ENCODE measurements at regions not wholly inside any gene's neighbourhood (a gene's known extent, or its start where the extent isn't known, plus 50 kb on each side); places are given as distances from the start of the nearest gene placed in this dataset.
"Not testable (repeated sequence)": the region's sequence is repeated elsewhere in the genome, so short reads cannot be mapped to it uniquely, and the experiment has no call there.

GRCh38 chr1:26626994-26627393 lies 68.8 kb upstream of the ARID1A start:
- DNase-seq (ENCODE audit: low spot score): no peak
- intact Hi-C loops (cut with micrococcal nuclease; ENCODE audit: unreplicated experiment): no loop called here
- ChIA-PET POLR2A (ENCODE audit: low non-redundant PET) (no interaction called here), CTCF (no interaction called here)
- H3K4me3 ChIP-seq (ENCODE audit: low read depth, low read length, poor library complexity, severe bottlenecking): no peak overlapping the region
- BruUV-seq (replicated peaks): no TSS peak
- no peak for TF ChIP-seq EZH2 (IDR thresholded peaks at IDR 0.05; ENCODE audit: borderline replicate concordance, low read depth, low read length, poor library complexity, severe bottlenecking)
- H3K27me3 ChIP-seq (replicated peaks; ENCODE audit: insufficient read depth, low read depth, low read length, poor library complexity): no peaks in the 10 kb centered on the region
- no peaks in the 10 kb centered on the region for H3K36me3 ChIP-seq (ENCODE audit: insufficient read depth, low read length, poor library complexity, severe bottlenecking)
- H3K9me3 ChIP-seq (ENCODE audit: low read depth, low read length, poor library complexity, severe bottlenecking): no peaks in the 10 kb centered on the region
- no peak overlapping the region for H3K27ac ChIP-seq (ENCODE audit: low read depth, low read length, poor library complexity, severe bottlenecking)
- peaks cover under 1% of the 10 kb centered on the region for H3K4me1 ChIP-seq (ENCODE audit: insufficient read depth, low read length, poor library complexity, severe bottlenecking)

- Histone ChIP-seq H3K9me3 (ENCODE audit: low read depth, low read length, poor library complexity, severe bottlenecking) (no peaks in the 10 kb centered on the region), H3K27me3 (replicated peaks; ENCODE audit: insufficient read depth, low read depth, low read length, poor library complexity) (no peaks in the 10 kb centered on the region), H3K36me3 (ENCODE audit: insufficient read depth, low read length, poor library complexity, severe bottlenecking) (no peaks in the 10 kb centered on the region), H3K27ac (ENCODE audit: low read depth, low read length, poor library complexity, severe bottlenecking) (no peak overlapping the region), H3K4me1 (ENCODE audit: insufficient read depth, low read length, poor library complexity, severe bottlenecking) (no peaks in the 10 kb centered on the region), H3K4me3 (ENCODE audit: low read depth, low read length, poor library complexity, severe bottlenecking) (no peak overlapping the region)
- intact Hi-C loops (cut with micrococcal nuclease; ENCODE audit: unreplicated experiment): no loop called here
- BruUV-seq (replicated peaks): no TSS peak
- CTCF ChIA-PET: no interaction called here
- POLR2A ChIA-PET (ENCODE audit: low non-redundant PET): interaction anchor here (0.6 kb wide), 1 partner anchor 18 kb away, joined by 12 read pairs; no protein-coding TSS in a partner anchor
- DNase-seq (ENCODE audit: low spot score): no peak
- TF ChIP-seq EZH2 (IDR thresholded peaks at IDR 0.05; ENCODE audit: borderline replicate concordance, low read depth, low read length, poor library complexity, severe bottlenecking): no peak
- TF ChIP-seq, protein P1, sequence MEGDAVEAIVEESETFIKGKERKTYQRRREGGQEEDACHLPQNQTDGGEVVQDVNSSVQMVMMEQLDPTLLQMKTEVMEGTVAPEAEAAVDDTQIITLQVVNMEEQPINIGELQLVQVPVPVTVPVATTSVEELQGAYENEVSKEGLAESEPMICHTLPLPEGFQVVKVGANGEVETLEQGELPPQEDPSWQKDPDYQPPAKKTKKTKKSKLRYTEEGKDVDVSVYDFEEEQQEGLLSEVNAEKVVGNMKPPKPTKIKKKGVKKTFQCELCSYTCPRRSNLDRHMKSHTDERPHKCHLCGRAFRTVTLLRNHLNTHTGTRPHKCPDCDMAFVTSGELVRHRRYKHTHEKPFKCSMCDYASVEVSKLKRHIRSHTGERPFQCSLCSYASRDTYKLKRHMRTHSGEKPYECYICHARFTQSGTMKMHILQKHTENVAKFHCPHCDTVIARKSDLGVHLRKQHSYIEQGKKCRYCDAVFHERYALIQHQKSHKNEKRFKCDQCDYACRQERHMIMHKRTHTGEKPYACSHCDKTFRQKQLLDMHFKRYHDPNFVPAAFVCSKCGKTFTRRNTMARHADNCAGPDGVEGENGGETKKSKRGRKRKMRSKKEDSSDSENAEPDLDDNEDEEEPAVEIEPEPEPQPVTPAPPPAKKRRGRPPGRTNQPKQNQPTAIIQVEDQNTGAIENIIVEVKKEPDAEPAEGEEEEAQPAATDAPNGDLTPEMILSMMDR (conservative IDR thresholded peaks at IDR 0.05; ENCODE audit: low read depth, low read length): no peak
Observed at GRCh38 chr1:26627954-26628353, 67.9 kb upstream of the ARID1A start.

DNA sequence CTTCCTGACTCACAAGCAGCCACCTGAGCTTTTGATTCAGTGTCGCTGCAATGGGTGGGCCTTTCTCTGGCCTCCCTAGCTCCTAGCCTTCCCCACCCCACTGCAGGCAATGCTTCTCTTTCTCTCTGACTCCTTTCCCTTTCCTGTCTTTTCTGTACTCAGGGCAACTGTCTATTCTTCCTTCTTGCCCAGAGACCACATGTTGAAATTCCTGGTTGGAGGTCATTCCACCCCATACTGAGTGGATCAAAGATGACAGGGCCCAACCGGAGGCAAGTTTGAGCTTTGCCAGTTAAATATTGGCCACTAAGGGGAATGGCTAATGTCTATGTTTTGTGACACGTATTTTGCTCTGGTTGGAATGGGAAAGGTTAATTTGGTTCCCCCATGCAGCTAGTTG lies 65.2 kb upstream of the ARID1A start:
- intact Hi-C loops (cut with micrococcal nuclease; ENCODE audit: unreplicated experiment): no loop called here
- ChIA-PET POLR2A (ENCODE audit: low non-redundant PET) (no interaction called here), CTCF (no interaction called here)
- Histone ChIP-seq H3K27ac (ENCODE audit: low read depth, low read length, poor library complexity, severe bottlenecking) (no peak overlapping the region), H3K27me3 (replicated peaks; ENCODE audit: insufficient read depth, low read depth, low read length, poor library complexity) (no peaks in the 10 kb centered on the region), H3K4me1 (ENCODE audit: insufficient read depth, low read length, poor library complexity, severe bottlenecking) (no peaks in the 10 kb centered on the region), H3K4me3 (ENCODE audit: low read depth, low read length, poor library complexity, severe bottlenecking) (no peak overlapping the region), H3K9me3 (ENCODE audit: low read depth, low read length, poor library complexity, severe bottlenecking) (no peaks in the 10 kb centered on the region), H3K36me3 (ENCODE audit: insufficient read depth, low read length, poor library complexity, severe bottlenecking) (no peaks in the 10 kb centered on the region)
- no peak for DNase-seq (ENCODE audit: low spot score)
- no peak for TF ChIP-seq EZH2 (IDR thresholded peaks at IDR 0.05; ENCODE audit: borderline replicate concordance, low read depth, low read length, poor library complexity, severe bottlenecking)
- TF ChIP-seq, protein P1 (conservative IDR thresholded peaks at IDR 0.05; ENCODE audit: low read depth, low read length): no peak
- no TSS peak for BruUV-seq (replicated peaks)

DNA sequence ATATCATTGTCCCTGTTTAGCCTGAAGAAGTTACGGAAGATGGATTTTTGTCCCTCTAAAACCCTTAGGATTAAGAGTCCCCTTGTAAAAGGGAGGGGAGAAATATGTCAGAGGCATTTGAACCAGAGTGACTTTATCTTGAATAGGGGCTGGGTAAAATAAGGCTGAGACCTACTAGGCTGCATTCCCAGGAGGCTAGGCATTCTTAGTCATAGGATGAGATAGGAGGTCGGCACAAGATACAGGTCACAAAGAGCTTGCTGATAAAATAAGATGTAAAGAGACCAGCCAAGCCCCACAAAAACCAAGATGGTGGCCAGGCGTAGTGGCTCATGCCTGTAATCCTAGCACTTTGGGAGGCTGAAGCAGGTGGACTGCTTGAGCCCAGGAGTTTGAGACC lies 60.0 kb upstream of the ARID1A start:
- intact Hi-C loops (cut with micrococcal nuclease; ENCODE audit: unreplicated experiment); POLR2A ChIA-PET (ENCODE audit: low non-redundant PET); H3K27ac ChIP-seq (ENCODE audit: low read depth, low read length, poor library complexity, severe bottlenecking); H3K27me3 ChIP-seq (replicated peaks; ENCODE audit: insufficient read depth, low read depth, low read length, poor library complexity); H3K4me1 ChIP-seq (ENCODE audit: insufficient read depth, low read length, poor library complexity, severe bottlenecking); CTCF ChIA-PET; H3K4me3 ChIP-seq (ENCODE audit: low read depth, low read length, poor library complexity, severe bottlenecking); DNase-seq (ENCODE audit: low spot score); H3K36me3 ChIP-seq (ENCODE audit: insufficient read depth, low read length, poor library complexity, severe bottlenecking); H3K9me3 ChIP-seq (ENCODE audit: low read depth, low read length, poor library complexity, severe bottlenecking); BruUV-seq (replicated peaks): not testable (repeated sequence)
